ENCODE measurements at regions not wholly inside any gene's neighbourhood (a gene's known extent, or its start where the extent isn't known, plus 50 kb on each side); places are given as distances from the start of the nearest gene placed in this dataset.

GRCh38 chr1:84745857-84746256 is 55.6 kb upstream of the SSX2IP start:
- H3K9ac ChIP-seq (replicated peaks; ENCODE audit: extremely low read depth, insufficient read depth, low read length) = no peak overlapping the region
- no peak overlapping the region for H3K27ac ChIP-seq (ENCODE audit: insufficient read depth, low read depth, low read length)
- H3K4me1 ChIP-seq (ENCODE audit: control insufficient read depth, extremely low read depth, insufficient read depth, low read length) = no peaks in the 10 kb centered on the region
- dilution Hi-C loops (cut with MboI; ENCODE audit: extremely low pct_ligation_motif_present, low sequenced_read_pairs) (no loop called here), intact Hi-C loops (cut with micrococcal nuclease) (no loop called here)
- ChIA-PET POLR2A (no interaction called here), CTCF (no interaction called here)
- no peaks in the 10 kb centered on the region for H3K79me2 ChIP-seq (ENCODE audit: control insufficient read depth, insufficient read depth, low read length)
- H3K9me1 ChIP-seq (replicated peaks; ENCODE audit: control insufficient read depth, extremely low read depth, insufficient read depth, low read length) = no peaks in the 10 kb centered on the region
- no peaks in the 10 kb centered on the region for H3K9me3 ChIP-seq (replicated peaks; ENCODE audit: control insufficient read depth, insufficient read depth, low read length)
- H3K27me3 ChIP-seq (ENCODE audit: control insufficient read depth in 2 of 2, insufficient read depth in 2 of 2, low read length in 2 of 2) = peaks cover 6 to 7% of the 10 kb centered on the region in 2 experiments
- TF ChIP-seq POLR2AphosphoS5 (IDR thresholded peaks at IDR 0.05; ENCODE audit: insufficient read depth, low read depth, low read length) = no peak
- TF ChIP-seq FOS (IDR thresholded peaks at IDR 0.05; ENCODE audit: borderline replicate concordance, insufficient read depth, low read length) = no peak
- TF ChIP-seq EZH2 (IDR thresholded peaks at IDR 0.05; ENCODE audit: borderline replicate concordance, low read depth, low read length, severe bottlenecking) = no peak
- TF ChIP-seq GATA2 (IDR thresholded peaks at IDR 0.05; ENCODE audit: insufficient read depth, insufficient read length, low read depth, low read length) = no peak
- TF ChIP-seq, protein P1, sequence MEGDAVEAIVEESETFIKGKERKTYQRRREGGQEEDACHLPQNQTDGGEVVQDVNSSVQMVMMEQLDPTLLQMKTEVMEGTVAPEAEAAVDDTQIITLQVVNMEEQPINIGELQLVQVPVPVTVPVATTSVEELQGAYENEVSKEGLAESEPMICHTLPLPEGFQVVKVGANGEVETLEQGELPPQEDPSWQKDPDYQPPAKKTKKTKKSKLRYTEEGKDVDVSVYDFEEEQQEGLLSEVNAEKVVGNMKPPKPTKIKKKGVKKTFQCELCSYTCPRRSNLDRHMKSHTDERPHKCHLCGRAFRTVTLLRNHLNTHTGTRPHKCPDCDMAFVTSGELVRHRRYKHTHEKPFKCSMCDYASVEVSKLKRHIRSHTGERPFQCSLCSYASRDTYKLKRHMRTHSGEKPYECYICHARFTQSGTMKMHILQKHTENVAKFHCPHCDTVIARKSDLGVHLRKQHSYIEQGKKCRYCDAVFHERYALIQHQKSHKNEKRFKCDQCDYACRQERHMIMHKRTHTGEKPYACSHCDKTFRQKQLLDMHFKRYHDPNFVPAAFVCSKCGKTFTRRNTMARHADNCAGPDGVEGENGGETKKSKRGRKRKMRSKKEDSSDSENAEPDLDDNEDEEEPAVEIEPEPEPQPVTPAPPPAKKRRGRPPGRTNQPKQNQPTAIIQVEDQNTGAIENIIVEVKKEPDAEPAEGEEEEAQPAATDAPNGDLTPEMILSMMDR (IDR thresholded peaks at IDR 0.05; ENCODE audit: extremely low read depth in 1 of 2, insufficient read depth in 1 of 2, low read depth in 1 of 2, low read length in 2 of 2) = no peak
- TF ChIP-seq MAX (IDR thresholded peaks at IDR 0.05; ENCODE audit: insufficient read depth, insufficient read length) = no peak
- no peak for TF ChIP-seq POLR2A (IDR thresholded peaks at IDR 0.05; ENCODE audit: low read depth, low read length)
- TF ChIP-seq JUN (IDR thresholded peaks at IDR 0.05; ENCODE audit: borderline replicate concordance, insufficient read depth, insufficient read length, low read depth) = no peak
- no peak for TF ChIP-seq MYC (IDR thresholded peaks at IDR 0.05; ENCODE audit: low read depth, low read length)
- no peak for FAIRE-seq
- no peaks in the 10 kb centered on the region for H4K20me1 ChIP-seq (replicated peaks; ENCODE audit: control insufficient read depth, extremely low read depth, insufficient read depth, low read length)
- BruUV-seq (replicated peaks) = no TSS peak
- no peak overlapping the region for H2AFZ ChIP-seq (ENCODE audit: low read depth, low read length)
- no peak overlapping the region for H3K4me3 ChIP-seq (replicated peaks in 1 of 3; ENCODE audit: insufficient read depth in 1 of 3, low read depth in 1 of 3, low read length in 3 of 3)
- H3K36me3 ChIP-seq (ENCODE audit: control insufficient read depth in 2 of 2, extremely low read depth in 1 of 2, insufficient read depth in 2 of 2, low read length in 2 of 2) = no peaks in the 10 kb centered on the region
- no peak overlapping the region for H3K4me2 ChIP-seq (ENCODE audit: insufficient read depth, low read length)
- DNase-seq (ENCODE audit: low read depth, low spot score) = no peak

All from endothelial cell of umbilical vein (primary cell).